ENCODE measurements at regions not wholly inside any gene's neighbourhood (a gene's known extent, or its start where the extent isn't known, plus 50 kb on each side); places are given as distances from the start of the nearest gene placed in this dataset.

DNA sequence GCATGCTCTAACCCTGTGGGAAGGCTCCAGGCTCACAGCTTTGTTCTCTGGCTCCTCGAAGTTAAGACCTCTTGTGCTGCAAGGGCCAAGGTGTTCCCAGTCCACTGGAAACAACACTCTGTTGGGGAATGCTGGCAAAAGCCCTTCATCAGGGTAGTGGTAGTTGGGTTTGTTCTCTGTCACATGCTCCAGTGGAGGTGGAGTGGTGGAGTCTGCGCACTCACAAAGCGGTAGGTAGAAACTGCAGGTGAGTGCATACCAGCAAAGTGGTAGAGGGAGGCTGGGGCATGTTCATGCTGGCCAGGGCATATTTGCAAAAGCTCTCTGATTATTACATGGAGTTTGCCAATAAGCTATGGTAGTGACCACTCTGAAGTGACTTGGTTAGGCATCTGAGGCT lies 410.5 kb downstream of the CDH19 start:
- TF ChIP-seq, protein P1, sequence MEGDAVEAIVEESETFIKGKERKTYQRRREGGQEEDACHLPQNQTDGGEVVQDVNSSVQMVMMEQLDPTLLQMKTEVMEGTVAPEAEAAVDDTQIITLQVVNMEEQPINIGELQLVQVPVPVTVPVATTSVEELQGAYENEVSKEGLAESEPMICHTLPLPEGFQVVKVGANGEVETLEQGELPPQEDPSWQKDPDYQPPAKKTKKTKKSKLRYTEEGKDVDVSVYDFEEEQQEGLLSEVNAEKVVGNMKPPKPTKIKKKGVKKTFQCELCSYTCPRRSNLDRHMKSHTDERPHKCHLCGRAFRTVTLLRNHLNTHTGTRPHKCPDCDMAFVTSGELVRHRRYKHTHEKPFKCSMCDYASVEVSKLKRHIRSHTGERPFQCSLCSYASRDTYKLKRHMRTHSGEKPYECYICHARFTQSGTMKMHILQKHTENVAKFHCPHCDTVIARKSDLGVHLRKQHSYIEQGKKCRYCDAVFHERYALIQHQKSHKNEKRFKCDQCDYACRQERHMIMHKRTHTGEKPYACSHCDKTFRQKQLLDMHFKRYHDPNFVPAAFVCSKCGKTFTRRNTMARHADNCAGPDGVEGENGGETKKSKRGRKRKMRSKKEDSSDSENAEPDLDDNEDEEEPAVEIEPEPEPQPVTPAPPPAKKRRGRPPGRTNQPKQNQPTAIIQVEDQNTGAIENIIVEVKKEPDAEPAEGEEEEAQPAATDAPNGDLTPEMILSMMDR (IDR thresholded peaks at IDR 0.05 in 2 of 3, conservative IDR thresholded peaks at IDR 0.05 in 1 of 3; ENCODE audit: borderline replicate concordance in 1 of 3, insufficient read depth in 1 of 3, low read depth in 2 of 3, low read length in 2 of 3) = no peak
- TF ChIP-seq POLR2A (IDR thresholded peaks at IDR 0.05; ENCODE audit: borderline replicate concordance, extremely low read depth, insufficient read depth, insufficient read length) (no peak), ZNF274 (IDR thresholded peaks at IDR 0.05; ENCODE audit: low read depth, low read length) (no peak), EZH2 (IDR thresholded peaks at IDR 0.05) (no peak), RAD21 (IDR thresholded peaks at IDR 0.05; ENCODE audit: low read depth) (no peak), CBX3 (IDR thresholded peaks at IDR 0.05; ENCODE audit: low read depth) (no peak), ELF1 (IDR thresholded peaks at IDR 0.05; ENCODE audit: borderline replicate concordance, low read depth) (no peak), TCF7L2 (IDR thresholded peaks at IDR 0.05; ENCODE audit: borderline replicate concordance, extremely low read depth, insufficient read depth, insufficient read length) (no peak), POLR2AphosphoS5 (IDR thresholded peaks at IDR 0.05; ENCODE audit: low read depth, low read length) (no peak), SP1 (IDR thresholded peaks at IDR 0.05; ENCODE audit: low read depth) (no peak)
- TF ChIP-seq, protein P2, sequence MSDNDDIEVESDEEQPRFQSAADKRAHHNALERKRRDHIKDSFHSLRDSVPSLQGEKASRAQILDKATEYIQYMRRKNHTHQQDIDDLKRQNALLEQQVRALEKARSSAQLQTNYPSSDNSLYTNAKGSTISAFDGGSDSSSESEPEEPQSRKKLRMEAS (IDR thresholded peaks at IDR 0.05) = no peak
- TF ChIP-seq, protein P3, sequence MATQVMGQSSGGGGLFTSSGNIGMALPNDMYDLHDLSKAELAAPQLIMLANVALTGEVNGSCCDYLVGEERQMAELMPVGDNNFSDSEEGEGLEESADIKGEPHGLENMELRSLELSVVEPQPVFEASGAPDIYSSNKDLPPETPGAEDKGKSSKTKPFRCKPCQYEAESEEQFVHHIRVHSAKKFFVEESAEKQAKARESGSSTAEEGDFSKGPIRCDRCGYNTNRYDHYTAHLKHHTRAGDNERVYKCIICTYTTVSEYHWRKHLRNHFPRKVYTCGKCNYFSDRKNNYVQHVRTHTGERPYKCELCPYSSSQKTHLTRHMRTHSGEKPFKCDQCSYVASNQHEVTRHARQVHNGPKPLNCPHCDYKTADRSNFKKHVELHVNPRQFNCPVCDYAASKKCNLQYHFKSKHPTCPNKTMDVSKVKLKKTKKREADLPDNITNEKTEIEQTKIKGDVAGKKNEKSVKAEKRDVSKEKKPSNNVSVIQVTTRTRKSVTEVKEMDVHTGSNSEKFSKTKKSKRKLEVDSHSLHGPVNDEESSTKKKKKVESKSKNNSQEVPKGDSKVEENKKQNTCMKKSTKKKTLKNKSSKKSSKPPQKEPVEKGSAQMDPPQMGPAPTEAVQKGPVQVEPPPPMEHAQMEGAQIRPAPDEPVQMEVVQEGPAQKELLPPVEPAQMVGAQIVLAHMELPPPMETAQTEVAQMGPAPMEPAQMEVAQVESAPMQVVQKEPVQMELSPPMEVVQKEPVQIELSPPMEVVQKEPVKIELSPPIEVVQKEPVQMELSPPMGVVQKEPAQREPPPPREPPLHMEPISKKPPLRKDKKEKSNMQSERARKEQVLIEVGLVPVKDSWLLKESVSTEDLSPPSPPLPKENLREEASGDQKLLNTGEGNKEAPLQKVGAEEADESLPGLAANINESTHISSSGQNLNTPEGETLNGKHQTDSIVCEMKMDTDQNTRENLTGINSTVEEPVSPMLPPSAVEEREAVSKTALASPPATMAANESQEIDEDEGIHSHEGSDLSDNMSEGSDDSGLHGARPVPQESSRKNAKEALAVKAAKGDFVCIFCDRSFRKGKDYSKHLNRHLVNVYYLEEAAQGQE (IDR thresholded peaks at IDR 0.05; ENCODE audit: low read depth) = no peak

Measured in HCT116 (cell line).